SU-DHL-6 (cell line): ENCODE measurements at regions not wholly inside any gene's neighbourhood (a gene's known extent, or its start where the extent isn't known, plus 50 kb on each side); places are given as distances from the start of the nearest gene placed in this dataset.
A peak's percentile ranks its signal among the peaks of the same experiment; 100 is the strongest.

Experiments
- H2AFZ ChIP-seq: fragments of 200-600 bp; sonication (generic); 2 replicates; pipeline ENCODE4 v1.6.1; 2014; ENCODE audit warnings: low read depth, mild to moderate bottlenecking, moderate library complexity, mixed read lengths, antibody characterized with exemption, low read length; ENCODE audit not compliant: severe bottlenecking
- H3F3A ChIP-seq: fragments of 200-600 bp; shearing (Covaris generic); 2 replicates; pipeline ENCODE4 v1.6.0; 2016; ENCODE audit warnings: antibody characterized with exemption, mild to moderate bottlenecking; ENCODE audit not compliant: insufficient read depth
- H3K27ac ChIP-seq: fragments of 200-600 bp; sonication (generic); 2 replicates; pipeline ENCODE4 v1.5.1; 2016; ENCODE audit warnings: low read depth, mild to moderate bottlenecking, low read length, moderate library complexity, mixed read lengths
- H3K27me3 ChIP-seq: fragments of 200-600 bp; sonication (generic), shearing (Covaris generic); 2 replicates; pipeline ENCODE4 v1.6.0; 2014; ENCODE audit warnings: mild to moderate bottlenecking, low read length
- H3K36me3 ChIP-seq: fragments of 200-600 bp; sonication (generic); 2 replicates; pipeline ENCODE4 v1.6.1; 2014; ENCODE audit warnings: mild to moderate bottlenecking, low read length, mixed read lengths
- H3K4me2 ChIP-seq: fragments of 300-600, 200-600 bp; shearing (Covaris generic), sonication (generic); 2 replicates; pipeline ENCODE4 v1.6.0; 2014; ENCODE audit warnings: low read length, low read depth, mild to moderate bottlenecking; ENCODE audit not compliant: poor library complexity, severe bottlenecking
- H3K4me3 ChIP-seq: fragments of 200-600 bp; sonication (generic); 2 replicates; pipeline ENCODE4 v1.5.1; 2014; ENCODE audit warnings: antibody characterized with exemption, low read length, mild to moderate bottlenecking, mixed read lengths; ENCODE audit not compliant: insufficient read depth, poor library complexity, severe bottlenecking
- H3K79me2 ChIP-seq: fragments of 200-600 bp; sonication (generic); 2 replicates; pipeline ENCODE4 v1.6.1; 2014; ENCODE audit warnings: mild to moderate bottlenecking, low read length, moderate library complexity; ENCODE audit not compliant: insufficient read depth
- H3K9ac ChIP-seq: fragments of 200-600 bp; sonication (generic); 2 replicates; pipeline ENCODE4 v1.7.0; 2014; ENCODE audit warnings: mild to moderate bottlenecking, low read length
- H3K9me2 ChIP-seq: fragments of 200-600 bp; sonication (generic); replicated peaks from 2 replicates; pipeline ENCODE4 v1.6.1; 2014; ENCODE audit warnings: low read length; ENCODE audit not compliant: insufficient read depth
- H3K9me3 ChIP-seq: fragments of 200-600 bp; sonication (generic); 2 replicates; pipeline ENCODE4 v1.6.1; 2014; ENCODE audit warnings: low read length, mixed read lengths; ENCODE audit not compliant: insufficient read depth
- H4K20me1 ChIP-seq: fragments of 200-600 bp; sonication (generic); 2 replicates; pipeline ENCODE4 v1.6.1; 2014; ENCODE audit warnings: low read depth, mild to moderate bottlenecking, antibody characterized with exemption, low read length, moderate library complexity, mixed read lengths
- CTCF ChIP-seq: fragments of 200-600 bp; sonication (generic); IDR thresholded peaks from one replicate; pipeline ENCODE4 v1.5.1; 2017; ENCODE audit warnings: antibody characterized with exemption, mild to moderate bottlenecking, low read length, moderate library complexity; ENCODE audit not compliant: insufficient read depth, poor library complexity, severe bottlenecking
- EZH2phosphoT487 ChIP-seq: fragments of 200-600 bp; sonication (generic), shearing (Covaris generic); conservative IDR thresholded peaks from 2 replicates; pipeline ENCODE4 v1.6.1; 2018; ENCODE audit warnings: mild to moderate bottlenecking, antibody characterized with exemption, low read length, moderate library complexity, mixed read lengths

DNA sequence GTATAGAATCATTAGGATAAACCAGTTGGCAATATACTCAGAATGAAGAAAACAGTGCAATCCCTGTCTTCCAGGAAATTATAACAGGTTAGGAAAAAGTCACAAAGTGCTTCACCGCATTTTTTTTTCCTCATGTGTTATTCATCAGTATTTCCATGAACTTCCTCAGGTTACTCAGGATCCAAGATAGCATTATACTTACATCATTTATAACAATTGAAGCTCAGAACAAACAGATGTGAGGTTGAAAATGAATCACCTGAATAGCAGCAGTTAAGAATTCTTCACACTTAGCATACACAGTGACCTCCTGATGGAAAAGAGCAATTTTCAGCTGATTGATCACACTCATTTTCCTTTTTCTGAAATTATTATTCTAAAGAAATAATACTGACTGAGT lies 1040.7 kb upstream of the B3GALT2 start:
- Histone ChIP-seq H3K36me3 (peaks cover 19% of the 10 kb centered on the region), H3K4me2 (peak overlapping the region; percentile 60), H3K27ac (peak overlapping the region; percentile 94), H3K79me2 (no peaks in the 10 kb centered on the region), H3F3A (peaks cover 16% of the 10 kb centered on the region), H3K9me2 (no peaks in the 10 kb centered on the region), H3K9ac (peak overlapping the region; percentile 45), H3K4me3 (no peak overlapping the region), H3K9me3 (peaks cover 28% of the 10 kb centered on the region; the same call in 1 of the 2 replicates), H4K20me1 (no peaks in the 10 kb centered on the region), H2AFZ (peak overlapping the region; percentile 49), H3K27me3 (no peaks in the 10 kb centered on the region)
- TF ChIP-seq CTCF (no peak), EZH2phosphoT487 (no peak)

GRCh38 chr1:194225821-194226220 lies 1039.4 kb upstream of the B3GALT2 start:
- TF ChIP-seq EZH2phosphoT487 (no peak), CTCF (no peak)
- Histone ChIP-seq H3K9me3 (peaks cover 25% of the 10 kb centered on the region; the same call in 1 of the 2 replicates), H3K79me2 (no peaks in the 10 kb centered on the region), H4K20me1 (no peaks in the 10 kb centered on the region), H3K27me3 (no peaks in the 10 kb centered on the region), H2AFZ (no peak overlapping the region), H3K4me2 (peak overlapping the region; percentile 60), H3K36me3 (peaks cover 16% of the 10 kb centered on the region), H3K9ac (peak overlapping the region; percentile 45), H3K9me2 (no peaks in the 10 kb centered on the region), H3K27ac (peak overlapping the region; percentile 94), H3F3A (peaks cover 16% of the 10 kb centered on the region), H3K4me3 (peak overlapping the region; percentile 8)

GRCh38 chr1:194223596-194223995 lies 1037.2 kb upstream of the B3GALT2 start:
- Histone ChIP-seq H3K27me3 (no peaks in the 10 kb centered on the region), H3K79me2 (no peaks in the 10 kb centered on the region), H3K4me3 (no peak overlapping the region)

More at GRCh38 chr1:194223596-194223995, 1037.2 kb upstream of the B3GALT2 start:
- no peaks in the 10 kb centered on the region for H3K9me2 ChIP-seq
- H3K9me3 ChIP-seq = peaks cover 5% of the 10 kb centered on the region; the same call in 1 of the 2 replicates
- H3K27ac ChIP-seq = no peak overlapping the region
- H3F3A ChIP-seq = peaks cover 16% of the 10 kb centered on the region
- H3K9ac ChIP-seq = no peak overlapping the region
- no peak overlapping the region for H2AFZ ChIP-seq
- TF ChIP-seq EZH2phosphoT487 (no peak), CTCF (no peak)
- H3K36me3 ChIP-seq = peaks cover 15% of the 10 kb centered on the region
- H3K4me2 ChIP-seq = no peak overlapping the region
- H4K20me1 ChIP-seq = no peaks in the 10 kb centered on the region
